Loucy (cell line): ENCODE measurements at regions not wholly inside any gene's neighbourhood (a gene's known extent, or its start where the extent isn't known, plus 50 kb on each side); places are given as distances from the start of the nearest gene placed in this dataset.

Source experiments
- EZH2phosphoT487 ChIP-seq: fragments of 200-600 bp; IDR thresholded peaks from 2 replicates; pipeline ENCODE4 v1.6.1; 2018; ENCODE audit warnings: antibody characterized with exemption, mild to moderate bottlenecking, moderate library complexity, borderline replicate concordance
- TF ChIP-seq, protein P1 (sequence below): fragments of 200-600 bp; sonication (generic); conservative IDR thresholded peaks from 2 replicates; pipeline ENCODE4 v1.5.1; 2014; ENCODE audit warnings: mild to moderate bottlenecking, antibody characterized with exemption, low read length

GRCh38 chr9:8136477-8136876 lies 336.9 kb upstream of the DMAC1 start:
- TF ChIP-seq EZH2phosphoT487: no peak
- TF ChIP-seq, protein P1, sequence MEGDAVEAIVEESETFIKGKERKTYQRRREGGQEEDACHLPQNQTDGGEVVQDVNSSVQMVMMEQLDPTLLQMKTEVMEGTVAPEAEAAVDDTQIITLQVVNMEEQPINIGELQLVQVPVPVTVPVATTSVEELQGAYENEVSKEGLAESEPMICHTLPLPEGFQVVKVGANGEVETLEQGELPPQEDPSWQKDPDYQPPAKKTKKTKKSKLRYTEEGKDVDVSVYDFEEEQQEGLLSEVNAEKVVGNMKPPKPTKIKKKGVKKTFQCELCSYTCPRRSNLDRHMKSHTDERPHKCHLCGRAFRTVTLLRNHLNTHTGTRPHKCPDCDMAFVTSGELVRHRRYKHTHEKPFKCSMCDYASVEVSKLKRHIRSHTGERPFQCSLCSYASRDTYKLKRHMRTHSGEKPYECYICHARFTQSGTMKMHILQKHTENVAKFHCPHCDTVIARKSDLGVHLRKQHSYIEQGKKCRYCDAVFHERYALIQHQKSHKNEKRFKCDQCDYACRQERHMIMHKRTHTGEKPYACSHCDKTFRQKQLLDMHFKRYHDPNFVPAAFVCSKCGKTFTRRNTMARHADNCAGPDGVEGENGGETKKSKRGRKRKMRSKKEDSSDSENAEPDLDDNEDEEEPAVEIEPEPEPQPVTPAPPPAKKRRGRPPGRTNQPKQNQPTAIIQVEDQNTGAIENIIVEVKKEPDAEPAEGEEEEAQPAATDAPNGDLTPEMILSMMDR: no peak
